ENCODE measurements at regions not wholly inside any gene's neighbourhood (a gene's known extent, or its start where the extent isn't known, plus 50 kb on each side); places are given as distances from the start of the nearest gene placed in this dataset.
A peak's percentile ranks its signal among the peaks of the same experiment; 100 is the strongest.

DNA sequence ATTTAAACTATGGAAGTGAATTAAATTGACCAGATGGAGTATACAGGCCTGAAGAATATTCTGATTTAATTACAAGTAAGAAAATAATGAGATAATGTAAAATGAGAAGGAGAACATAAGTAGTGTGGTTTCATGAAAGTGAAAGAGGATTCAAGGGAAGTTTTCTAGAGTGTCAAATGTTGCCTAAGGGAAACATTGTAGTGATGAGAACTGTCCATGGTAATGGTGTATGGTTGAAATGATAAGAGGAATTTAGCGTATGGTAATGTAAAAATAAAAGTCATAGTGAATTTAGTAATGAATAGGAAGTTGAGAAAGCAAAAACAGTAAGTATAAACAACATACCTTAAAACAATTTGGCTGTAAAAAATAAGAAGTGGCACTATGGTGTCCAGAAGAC is 1954.6 kb upstream of the FLRT2 start:
- intact Hi-C loops (cut with micrococcal nuclease; ENCODE audit: unreplicated experiment) = no loop called here
- TF ChIP-seq POLR2AphosphoS5 (IDR thresholded peaks at IDR 0.05; ENCODE audit: low read depth, low read length) (no peak), REST (IDR thresholded peaks at IDR 0.05; ENCODE audit: insufficient read depth in 1 of 2, low read depth in 2 of 2, low read length in 1 of 2) (0 out of 4 replicates have a peak, but pooled peaks of 1 of the 2 experiments have one; percentile 17)
- in situ Hi-C loops (cut with HindIII; ENCODE audit: low pct_unique_long_range_greater_than_20kb, low sequenced_read_pairs) = no loop called here

DNA sequence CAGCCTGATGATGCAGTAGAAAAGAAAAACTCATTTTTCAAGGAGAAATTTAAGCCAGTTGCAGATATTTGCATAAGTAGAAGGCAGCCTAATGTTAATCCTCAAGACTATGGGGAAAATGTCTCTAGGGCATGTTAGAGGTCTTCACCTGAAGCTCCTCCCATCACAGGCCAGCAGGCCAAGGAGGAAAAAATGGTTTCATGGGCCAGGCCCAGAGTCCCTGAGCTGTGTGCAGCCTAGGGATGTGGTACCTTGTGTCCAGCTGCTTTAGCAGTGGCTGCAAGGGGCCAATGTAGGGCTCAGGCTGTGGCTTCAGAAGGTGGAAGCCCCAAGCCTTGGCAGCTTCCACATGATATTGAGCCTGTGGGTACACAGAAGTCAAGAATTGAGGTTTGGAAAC is 1946.7 kb upstream of the FLRT2 start:
- CTCF ChIA-PET = no interaction called here

More for the DNA sequence above, 1954.6 kb upstream of the FLRT2 start:
- no peaks in the 10 kb centered on the region for H3K36me3 ChIP-seq (ENCODE audit: control insufficient read depth, insufficient read depth, low read length)
- no peaks in the 10 kb centered on the region for H3K27me3 ChIP-seq (ENCODE audit: control insufficient read depth, insufficient read depth, low read length)
- no peaks in the 10 kb centered on the region for H3K4me1 ChIP-seq (ENCODE audit: control insufficient read depth, insufficient read depth, low read length)
- no peaks in the 10 kb centered on the region; the same call in 1 of the 2 replicates for H3K9me3 ChIP-seq (ENCODE audit: control insufficient read depth, insufficient read depth, low read depth, low read length)
- ChIA-PET CTCF (no interaction called here), POLR2A (no interaction called here)
- ATAC-seq (no peak), DNase-seq (ENCODE audit: low read depth, low spot score) (no peak)
- no peak overlapping the region for H3K27ac ChIP-seq (ENCODE audit: low read length)
- no TSS peak for BruUV-seq (replicated peaks)
- no peak overlapping the region for H3K4me3 ChIP-seq (ENCODE audit: low read depth in 2 of 2, low read length in 2 of 2)

More for the DNA sequence above, 1946.7 kb upstream of the FLRT2 start:
- Histone ChIP-seq H3K4me1 (ENCODE audit: control insufficient read depth, insufficient read depth, low read length) (no peaks in the 10 kb centered on the region), H3K36me3 (ENCODE audit: control insufficient read depth, insufficient read depth, low read length) (no peaks in the 10 kb centered on the region), H3K4me3 (ENCODE audit: low read depth in 2 of 2, low read length in 2 of 2) (no peak overlapping the region), H3K27ac (ENCODE audit: low read length) (no peak overlapping the region), H3K9me3 (ENCODE audit: control insufficient read depth, insufficient read depth, low read depth, low read length) (no peaks in the 10 kb centered on the region), H3K27me3 (ENCODE audit: control insufficient read depth, insufficient read depth, low read length) (no peaks in the 10 kb centered on the region)
- no peak for TF ChIP-seq POLR2AphosphoS5 (IDR thresholded peaks at IDR 0.05; ENCODE audit: low read depth, low read length)
- TF ChIP-seq REST (IDR thresholded peaks at IDR 0.05; ENCODE audit: insufficient read depth in 1 of 2, low read depth in 2 of 2, low read length in 1 of 2) = no peak
- TF ChIP-seq SIN3A (IDR thresholded peaks at IDR 0.05; ENCODE audit: borderline replicate concordance, insufficient read depth, low read depth, low read length) = no peak
- TF ChIP-seq TCF7L2 (IDR thresholded peaks at IDR 0.05; ENCODE audit: low read depth, low read length) = no peak
- TF ChIP-seq CTCF (IDR thresholded peaks at IDR 0.05) = no peak
- in situ Hi-C loops (cut with HindIII; ENCODE audit: low pct_unique_long_range_greater_than_20kb, low sequenced_read_pairs) (no loop called here), intact Hi-C loops (cut with micrococcal nuclease; ENCODE audit: unreplicated experiment) (no loop called here)
- no peak for ATAC-seq
- POLR2A ChIA-PET = no interaction called here
- no peak for DNase-seq (ENCODE audit: low read depth, low spot score)
- no TSS peak for BruUV-seq (replicated peaks)
